ENCODE measurements at regions not wholly inside any gene's neighbourhood (a gene's known extent, or its start where the extent isn't known, plus 50 kb on each side); places are given as distances from the start of the nearest gene placed in this dataset.

GRCh38 chr3:76321614-76322013, 536.3 kb upstream of the ZNF717 start:
- H3K79me2 ChIP-seq (ENCODE audit: insufficient read depth): no peaks in the 10 kb centered on the region
- TF ChIP-seq NRF1 (IDR thresholded peaks at IDR 0.05; ENCODE audit: low read depth, low read length) (no peak), EZH2phosphoT487 (IDR thresholded peaks at IDR 0.05; ENCODE audit: borderline replicate concordance, low read depth) (no peak), CHD2 (IDR thresholded peaks at IDR 0.05; ENCODE audit: low read length, partially characterized antibody) (no peak), SMC3 (IDR thresholded peaks at IDR 0.05; ENCODE audit: low read depth, low read length) (no peak), YY1 (IDR thresholded peaks at IDR 0.05; ENCODE audit: low read depth) (no peak), FOXM1 (IDR thresholded peaks at IDR 0.05; ENCODE audit: low read depth) (no peak), RFX5 (IDR thresholded peaks at IDR 0.05; ENCODE audit: low read length) (no peak), POLR2AphosphoS5 (IDR thresholded peaks at IDR 0.05; ENCODE audit: low read depth, low read length) (no peak), NFIC (IDR thresholded peaks at IDR 0.05; ENCODE audit: borderline replicate concordance) (no peak), RAD21 (IDR thresholded peaks at IDR 0.05; ENCODE audit: low read length) (no peak)
- TF ChIP-seq, protein P1, sequence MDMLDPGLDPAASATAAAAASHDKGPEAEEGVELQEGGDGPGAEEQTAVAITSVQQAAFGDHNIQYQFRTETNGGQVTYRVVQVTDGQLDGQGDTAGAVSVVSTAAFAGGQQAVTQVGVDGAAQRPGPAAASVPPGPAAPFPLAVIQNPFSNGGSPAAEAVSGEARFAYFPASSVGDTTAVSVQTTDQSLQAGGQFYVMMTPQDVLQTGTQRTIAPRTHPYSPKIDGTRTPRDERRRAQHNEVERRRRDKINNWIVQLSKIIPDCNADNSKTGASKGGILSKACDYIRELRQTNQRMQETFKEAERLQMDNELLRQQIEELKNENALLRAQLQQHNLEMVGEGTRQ (IDR thresholded peaks at IDR 0.05; ENCODE audit: borderline replicate concordance, low read depth, low read length): no peak
- no peaks in the 10 kb centered on the region for H3F3A ChIP-seq (replicated peaks; ENCODE audit: insufficient read depth)
- no peaks in the 10 kb centered on the region; the same call in 1 of the 2 replicates for H3K9me2 ChIP-seq
- H3K9me3 ChIP-seq: 0 out of 2 replicates have a peak, but pooled peaks cover 3% of the 10 kb centered on the region
- no peak overlapping the region for H3K27ac ChIP-seq (ENCODE audit: low read depth in 2 of 2, low read length in 1 of 2)
- H4K20me1 ChIP-seq (ENCODE audit: insufficient read depth): no peaks in the 10 kb centered on the region
- ChIA-PET CTCF (no interaction called here), POLR2A (no interaction called here)
- no peaks in the 10 kb centered on the region for H3K4me1 ChIP-seq (ENCODE audit: control insufficient read depth in 1 of 2, insufficient read depth in 2 of 2, low read depth in 1 of 2, low read length in 1 of 2)
- H3K4me3 ChIP-seq (ENCODE audit: low read depth in 2 of 2, low read length in 1 of 2): no peak overlapping the region
- no peak overlapping the region for H3K9ac ChIP-seq
- no peak overlapping the region for H3K4me2 ChIP-seq
- no peaks in the 10 kb centered on the region for H3K27me3 ChIP-seq (ENCODE audit: insufficient read depth)
- DNase-seq: no peak
- no peaks in the 10 kb centered on the region for H3K36me3 ChIP-seq (replicated peaks in 1 of 2; ENCODE audit: control insufficient read depth in 1 of 2, insufficient read depth in 2 of 2, low read length in 1 of 2)
- WGBS (ENCODE audit: low lambda C conversion rate): 43% methylated on average over 4 of the region's 4 CpGs
- H2AFZ ChIP-seq (ENCODE audit: low read depth): no peak overlapping the region

DNA sequence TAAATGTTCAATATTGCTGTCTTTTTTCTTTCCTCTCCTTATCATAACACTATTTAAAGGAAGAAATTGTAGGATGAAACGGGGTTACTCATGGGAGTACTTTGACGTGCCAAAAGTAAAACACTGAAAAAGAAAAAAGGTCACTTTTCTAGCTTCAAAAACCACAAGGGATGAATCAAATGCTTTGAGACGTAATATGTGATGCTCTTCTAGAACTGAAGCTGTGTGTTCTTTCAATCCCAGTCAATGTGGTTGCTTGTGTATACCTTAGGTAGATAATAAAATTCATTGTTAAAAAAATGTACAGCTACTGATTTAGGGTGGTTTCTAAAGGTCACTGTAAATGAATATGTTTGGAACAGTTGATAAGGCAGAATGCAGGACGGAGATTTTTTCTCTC, 538.8 kb upstream of the ZNF717 start:
- ChIA-PET CTCF (no interaction called here), POLR2A (no interaction called here)
- 39% methylated on average over 4 of the region's 4 CpGs for WGBS (ENCODE audit: low lambda C conversion rate)
- Histone ChIP-seq H3K4me3 (ENCODE audit: low read depth in 2 of 2, low read length in 1 of 2) (no peak overlapping the region), H3K9me2 (no peaks in the 10 kb centered on the region), H3K4me2 (no peak overlapping the region), H3K79me2 (ENCODE audit: insufficient read depth) (no peaks in the 10 kb centered on the region), H3F3A (replicated peaks; ENCODE audit: insufficient read depth) (no peaks in the 10 kb centered on the region), H3K9ac (no peak overlapping the region), H2AFZ (ENCODE audit: low read depth) (no peak overlapping the region), H3K27ac (ENCODE audit: low read depth in 2 of 2, low read length in 1 of 2) (no peak overlapping the region), H3K9me3 (no peaks in the 10 kb centered on the region), H3K4me1 (ENCODE audit: control insufficient read depth in 1 of 2, insufficient read depth in 2 of 2, low read depth in 1 of 2, low read length in 1 of 2) (no peaks in the 10 kb centered on the region), H4K20me1 (ENCODE audit: insufficient read depth) (no peaks in the 10 kb centered on the region), H3K36me3 (replicated peaks in 1 of 2; ENCODE audit: control insufficient read depth in 1 of 2, insufficient read depth in 2 of 2, low read length in 1 of 2) (no peaks in the 10 kb centered on the region), H3K27me3 (ENCODE audit: insufficient read depth) (no peaks in the 10 kb centered on the region)
- TF ChIP-seq GATA2 (CRISPR knock-in tag; IDR thresholded peaks at IDR 0.05) (no peak), EZH2phosphoT487 (IDR thresholded peaks at IDR 0.05; ENCODE audit: borderline replicate concordance, low read depth) (no peak), RCOR1 (IDR thresholded peaks at IDR 0.05; ENCODE audit: low read length) (no peak), CHD2 (IDR thresholded peaks at IDR 0.05; ENCODE audit: low read length, partially characterized antibody) (no peak), REST (IDR thresholded peaks at IDR 0.05; ENCODE audit: low read depth, low read length) (no peak), RXRA (IDR thresholded peaks at IDR 0.05; ENCODE audit: borderline replicate concordance, low read depth) (no peak), YY1 (IDR thresholded peaks at IDR 0.05; ENCODE audit: low read depth) (no peak), SMC3 (IDR thresholded peaks at IDR 0.05; ENCODE audit: low read depth, low read length) (no peak), RFX5 (IDR thresholded peaks at IDR 0.05; ENCODE audit: low read length) (no peak), ELF1 (IDR thresholded peaks at IDR 0.05) (no peak), TEAD4 (IDR thresholded peaks at IDR 0.05; ENCODE audit: borderline replicate concordance, insufficient read depth) (no peak), POLR2AphosphoS5 (IDR thresholded peaks at IDR 0.05; ENCODE audit: low read depth, low read length) (no peak)
- TF ChIP-seq, protein P2, sequence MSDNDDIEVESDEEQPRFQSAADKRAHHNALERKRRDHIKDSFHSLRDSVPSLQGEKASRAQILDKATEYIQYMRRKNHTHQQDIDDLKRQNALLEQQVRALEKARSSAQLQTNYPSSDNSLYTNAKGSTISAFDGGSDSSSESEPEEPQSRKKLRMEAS (IDR thresholded peaks at IDR 0.05; ENCODE audit: low read depth): no peak
- TF ChIP-seq, protein P3, sequence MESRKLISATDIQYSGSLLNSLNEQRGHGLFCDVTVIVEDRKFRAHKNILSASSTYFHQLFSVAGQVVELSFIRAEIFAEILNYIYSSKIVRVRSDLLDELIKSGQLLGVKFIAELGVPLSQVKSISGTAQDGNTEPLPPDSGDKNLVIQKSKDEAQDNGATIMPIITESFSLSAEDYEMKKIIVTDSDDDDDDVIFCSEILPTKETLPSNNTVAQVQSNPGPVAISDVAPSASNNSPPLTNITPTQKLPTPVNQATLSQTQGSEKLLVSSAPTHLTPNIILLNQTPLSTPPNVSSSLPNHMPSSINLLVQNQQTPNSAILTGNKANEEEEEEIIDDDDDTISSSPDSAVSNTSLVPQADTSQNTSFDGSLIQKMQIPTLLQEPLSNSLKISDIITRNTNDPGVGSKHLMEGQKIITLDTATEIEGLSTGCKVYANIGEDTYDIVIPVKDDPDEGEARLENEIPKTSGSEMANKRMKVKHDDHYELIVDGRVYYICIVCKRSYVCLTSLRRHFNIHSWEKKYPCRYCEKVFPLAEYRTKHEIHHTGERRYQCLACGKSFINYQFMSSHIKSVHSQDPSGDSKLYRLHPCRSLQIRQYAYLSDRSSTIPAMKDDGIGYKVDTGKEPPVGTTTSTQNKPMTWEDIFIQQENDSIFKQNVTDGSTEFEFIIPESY (IDR thresholded peaks at IDR 0.05; ENCODE audit: borderline replicate concordance, low read depth): no peak
- TF ChIP-seq, protein P1 (IDR thresholded peaks at IDR 0.05; ENCODE audit: borderline replicate concordance, low read depth, low read length): no peak
- DNase-seq: no peak
